ENCODE measurements at regions not wholly inside any gene's neighbourhood (a gene's known extent, or its start where the extent isn't known, plus 50 kb on each side); places are given as distances from the start of the nearest gene placed in this dataset.

GRCh38 chr6:2562721-2563451 lies 187.8 kb downstream of the MYLK4 start:
- H3K4me1 ChIP-seq, result no peaks in the 10 kb centered on the region
- H3K4me3 ChIP-seq, result no peak overlapping the region
- no peak overlapping the region for H3K9ac ChIP-seq (ENCODE audit: low read depth in 2 of 2, low read length in 2 of 2)
- intact Hi-C loops (cut with DNase I), result no loop called here
- H3K27ac ChIP-seq, result no peak overlapping the region
- DNase-seq, result no peak
- no peaks in the 10 kb centered on the region for H3K36me3 ChIP-seq
- no peaks in the 10 kb centered on the region for H3K9me3 ChIP-seq
- TF ChIP-seq CTCF (IDR thresholded peaks at IDR 0.05), result no peak
- H3K27me3 ChIP-seq, result no peaks in the 10 kb centered on the region

- intact Hi-C loops (cut with DNase I), result no loop called here
These were observed 189.6 kb downstream of the MYLK4 start for GRCh38 chr6:2560917-2561698.

GRCh38 chr6:2560140-2560818 lies 190.4 kb downstream of the MYLK4 start:
- H3K9me3 ChIP-seq, result no peaks in the 10 kb centered on the region
- no peak for DNase-seq
- H3K27ac ChIP-seq, result no peak overlapping the region
- no peaks in the 10 kb centered on the region for H3K4me1 ChIP-seq
- intact Hi-C loops (cut with DNase I), result no loop called here
- no peaks in the 10 kb centered on the region for H3K36me3 ChIP-seq
- no peaks in the 10 kb centered on the region for H3K27me3 ChIP-seq
- no peak for TF ChIP-seq CTCF (IDR thresholded peaks at IDR 0.05)
- no peak overlapping the region for H3K9ac ChIP-seq (ENCODE audit: low read depth in 2 of 2, low read length in 2 of 2)
- H3K4me3 ChIP-seq, result no peak overlapping the region

More at GRCh38 chr6:2560917-2561698, 189.6 kb downstream of the MYLK4 start:
- no peak overlapping the region for H3K4me3 ChIP-seq
- no peak for DNase-seq
- no peak for TF ChIP-seq CTCF (IDR thresholded peaks at IDR 0.05)
- no peak overlapping the region for H3K27ac ChIP-seq
- no peaks in the 10 kb centered on the region for H3K36me3 ChIP-seq
- H3K4me1 ChIP-seq, result no peaks in the 10 kb centered on the region
- no peak overlapping the region for H3K9ac ChIP-seq (ENCODE audit: low read depth in 2 of 2, low read length in 2 of 2)
- no peaks in the 10 kb centered on the region for H3K27me3 ChIP-seq
- H3K9me3 ChIP-seq, result no peaks in the 10 kb centered on the region

- Histone ChIP-seq H3K9me3 (no peaks in the 10 kb centered on the region), H3K27me3 (no peaks in the 10 kb centered on the region), H3K27ac (no peak overlapping the region), H3K4me1 (no peaks in the 10 kb centered on the region), H3K36me3 (no peaks in the 10 kb centered on the region), H3K9ac (ENCODE audit: low read depth in 2 of 2, low read length in 2 of 2) (no peak overlapping the region), H3K4me3 (no peak overlapping the region)
- no peak for TF ChIP-seq CTCF (IDR thresholded peaks at IDR 0.05)
- DNase-seq, result no peak
- intact Hi-C loops (cut with DNase I), result no loop called here
These were observed 191.6 kb downstream of the MYLK4 start for GRCh38 chr6:2558861-2559801.
